GM21367 (cell line): ENCODE measurements at regions not wholly inside any gene's neighbourhood (a gene's known extent, or its start where the extent isn't known, plus 50 kb on each side); places are given as distances from the start of the nearest gene placed in this dataset.
"Not testable (repeated sequence)": the region's sequence is repeated elsewhere in the genome, so short reads cannot be mapped to it uniquely, and the experiment has no call there.

Source experiments
- ATAC-seq: cut with Tn5 transposase; IDR thresholded peaks from one replicate; pipeline ENCODE4 v1.9.1; 2021; ENCODE audit not compliant: unreplicated experiment

DNA sequence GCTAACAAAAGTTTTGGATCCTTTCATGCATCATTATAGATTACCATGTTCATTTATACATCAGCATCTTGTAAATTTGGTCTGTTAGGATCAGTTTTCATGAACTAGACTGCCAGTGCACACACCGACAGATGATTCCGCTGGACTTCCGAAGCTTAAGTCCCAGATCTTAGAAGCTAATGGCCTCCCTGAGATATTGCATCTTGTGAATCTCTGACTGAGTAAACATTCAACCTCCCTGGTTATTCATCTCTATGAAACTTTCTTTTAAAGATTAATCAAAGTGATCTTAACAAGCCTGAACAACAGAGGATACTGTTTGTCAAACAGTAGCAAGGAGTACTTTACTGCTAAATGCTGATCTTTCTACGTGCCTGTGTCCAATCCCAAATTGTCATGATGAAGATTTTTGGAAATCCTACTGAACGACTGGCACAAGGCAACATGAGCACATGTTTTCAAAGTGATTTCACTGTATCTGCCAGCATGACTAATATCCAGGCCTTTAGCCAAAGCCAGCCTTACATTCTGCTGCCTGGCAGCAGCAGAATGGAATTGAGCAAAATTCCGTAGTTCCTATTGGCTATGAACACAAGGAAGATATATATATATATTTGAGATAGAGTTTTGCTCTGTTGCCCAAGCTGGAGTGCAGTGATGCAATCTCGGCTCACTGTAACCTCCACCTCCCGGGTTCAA lies 91.3 kb upstream of the ANK3 start:
- ATAC-seq, result no peak

GRCh38 chr10:60479305-60480020 lies 89.8 kb upstream of the ANK3 start:
- no peak for ATAC-seq

GRCh38 chr10:60476451-60476850 lies 86.8 kb upstream of the ANK3 start:
- no peak for ATAC-seq

DNA sequence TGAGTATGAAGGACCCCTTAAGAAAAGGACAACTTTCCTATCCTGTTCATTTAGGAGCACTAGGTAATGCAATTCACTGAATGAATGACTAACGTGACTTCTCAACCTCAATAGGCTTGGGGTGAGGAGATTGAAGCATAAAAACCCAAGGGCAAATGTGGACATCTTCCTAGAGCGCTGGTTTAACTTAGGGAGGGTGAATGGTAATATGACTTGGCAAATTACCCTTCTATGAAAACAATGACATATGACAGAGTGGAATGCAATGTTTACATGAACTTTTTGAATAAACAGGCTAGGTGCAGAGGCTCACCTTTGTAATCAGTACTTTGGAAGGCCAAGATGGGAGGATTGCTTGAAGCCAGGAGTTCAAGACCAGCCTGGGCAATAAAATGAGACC lies 83.9 kb upstream of the ANK3 start:
- no peak for ATAC-seq

GRCh38 chr10:60470091-60470490 lies 80.4 kb upstream of the ANK3 start:
- ATAC-seq, result no peak

GRCh38 chr10:60469147-60469546 lies 79.5 kb upstream of the ANK3 start:
- ATAC-seq, result not testable (repeated sequence)

- no peak for ATAC-seq
These were observed 77.5 kb upstream of the ANK3 start for GRCh38 chr10:60467202-60467546.

DNA sequence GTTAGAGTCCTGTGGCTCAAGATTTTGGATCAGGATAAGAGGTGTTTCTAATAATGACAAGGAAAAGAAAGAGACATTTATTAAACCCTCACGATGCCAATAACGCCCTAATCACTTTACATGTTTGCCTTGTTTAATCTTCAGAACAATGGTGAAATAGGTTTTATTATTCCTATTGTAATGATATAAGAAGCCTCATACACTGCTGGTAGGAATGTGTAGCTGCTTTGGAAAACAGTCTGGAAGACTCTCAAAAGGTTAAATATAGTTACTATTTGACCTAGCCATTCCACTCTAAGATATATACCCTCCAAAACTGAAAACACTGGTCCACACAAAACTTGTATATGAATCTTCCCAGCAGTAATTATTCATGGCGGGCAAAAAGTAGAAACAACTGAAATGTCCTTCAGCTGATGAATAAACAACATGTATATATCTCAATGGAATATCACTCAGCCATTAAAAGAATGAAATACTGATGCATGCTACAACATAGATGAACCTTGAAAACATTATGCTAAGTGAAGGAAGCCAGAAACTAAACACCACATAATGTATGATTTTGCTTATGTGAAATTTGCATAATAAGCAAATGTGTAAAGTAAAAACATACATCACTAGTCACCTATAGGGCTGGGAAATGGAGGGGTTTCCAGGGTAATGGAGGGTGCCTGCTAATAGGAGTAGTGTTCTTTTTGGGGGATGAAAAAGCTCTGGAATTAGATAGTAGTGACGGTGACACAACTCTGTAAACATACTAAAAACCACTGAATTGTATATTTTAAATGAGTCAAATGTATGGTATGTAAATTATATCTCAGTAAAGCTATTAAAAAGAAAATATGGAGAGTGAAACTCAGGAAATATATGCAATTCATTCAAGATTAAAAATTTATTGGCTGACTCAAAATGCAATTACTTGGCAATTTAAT lies 76.9 kb upstream of the ANK3 start:
- no peak for ATAC-seq

- no peak for ATAC-seq
These were observed 76.1 kb upstream of the ANK3 start for GRCh38 chr10:60465801-60466200.

DNA sequence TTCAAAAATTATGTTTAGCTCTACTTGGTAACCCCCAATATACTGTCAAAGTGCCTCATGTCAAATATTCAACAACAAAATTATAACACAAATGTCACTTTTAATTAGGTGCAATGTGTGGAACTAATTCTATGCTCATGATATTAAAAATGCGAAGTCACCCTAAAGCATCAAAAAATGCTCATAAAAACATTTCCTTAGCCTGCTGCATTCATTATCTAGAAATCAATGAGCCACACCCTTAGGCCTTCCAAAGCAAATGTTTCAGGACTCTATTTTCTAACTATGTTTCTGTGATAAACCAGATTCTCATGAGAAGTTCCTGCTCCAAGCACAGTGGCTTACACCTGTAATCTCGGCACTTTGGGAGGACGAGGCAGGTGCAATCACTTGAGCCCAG lies 75.0 kb upstream of the ANK3 start:
- ATAC-seq, result no peak

GRCh38 chr10:60463746-60464145 lies 74.1 kb upstream of the ANK3 start:
- ATAC-seq, result no peak

- ATAC-seq, result no peak
These were observed 72.0 kb upstream of the ANK3 start for GRCh38 chr10:60461688-60462087.

- no peak for ATAC-seq
These were observed 70.2 kb upstream of the ANK3 start for GRCh38 chr10:60459701-60460457.

GRCh38 chr10:60456053-60456452 lies 66.4 kb upstream of the ANK3 start:
- ATAC-seq, result no peak

GRCh38 chr10:60454336-60454735 lies 64.7 kb upstream of the ANK3 start:
- no peak for ATAC-seq

- no peak for ATAC-seq
These were observed 63.4 kb upstream of the ANK3 start for GRCh38 chr10:60453036-60453435.

DNA sequence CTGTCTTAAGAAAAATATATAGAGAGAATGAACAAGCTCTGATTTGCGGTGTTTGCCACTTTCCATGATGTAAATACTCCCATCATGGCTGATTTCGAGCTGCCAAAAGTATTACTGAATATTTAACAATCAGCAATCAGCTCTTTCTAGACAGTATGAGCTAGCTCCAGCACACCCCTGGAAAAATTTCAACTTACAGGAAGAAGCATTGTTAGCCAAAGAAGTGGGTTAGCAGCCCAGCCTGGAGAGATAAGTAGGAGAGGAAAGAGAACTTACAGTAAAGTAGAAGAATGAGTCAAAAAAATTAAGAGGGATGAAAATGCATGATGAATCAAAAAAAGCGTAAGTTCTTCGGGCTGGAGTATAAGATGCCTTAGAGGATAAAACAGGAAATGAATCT lies 60.6 kb upstream of the ANK3 start:
- no peak for ATAC-seq

DNA sequence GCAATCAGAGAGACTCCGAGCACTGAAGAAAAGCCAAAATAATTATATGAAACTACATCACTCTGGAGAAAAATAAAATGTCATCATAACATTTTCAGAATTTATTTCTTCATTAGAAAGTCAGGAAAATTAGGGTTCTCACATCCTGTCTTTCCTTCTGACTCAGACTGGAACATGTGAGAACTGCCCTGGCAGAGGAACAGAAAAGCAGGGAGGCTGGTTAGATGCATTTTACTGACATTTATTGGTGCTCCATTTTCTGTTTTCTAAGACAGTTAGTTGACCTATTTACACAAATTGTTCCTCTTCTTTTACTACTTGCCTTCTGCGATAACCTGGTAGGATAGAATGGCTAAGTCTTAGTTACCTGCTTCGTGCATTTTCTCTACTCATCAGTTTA lies 58.6 kb upstream of the ANK3 start:
- ATAC-seq, result no peak

DNA sequence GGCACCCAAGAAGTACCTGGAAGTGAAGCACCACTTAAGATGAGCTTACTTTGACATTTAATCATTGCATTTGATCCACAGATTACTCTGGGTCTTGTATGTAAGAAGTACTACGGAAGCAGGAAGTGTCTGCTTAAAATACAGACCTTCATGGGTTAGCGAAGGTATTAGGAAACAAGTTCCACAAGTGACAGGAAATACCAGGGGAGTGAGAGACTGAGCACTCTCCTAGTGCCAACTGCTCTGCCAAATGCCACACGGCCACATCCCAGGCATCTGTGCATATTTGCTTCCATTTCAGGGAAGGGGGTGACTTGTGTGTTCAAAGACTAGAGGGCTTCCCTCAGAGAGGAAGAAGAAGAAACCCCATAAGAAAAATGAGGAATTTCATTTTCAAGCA lies 57.2 kb upstream of the ANK3 start:
- no peak for ATAC-seq

DNA sequence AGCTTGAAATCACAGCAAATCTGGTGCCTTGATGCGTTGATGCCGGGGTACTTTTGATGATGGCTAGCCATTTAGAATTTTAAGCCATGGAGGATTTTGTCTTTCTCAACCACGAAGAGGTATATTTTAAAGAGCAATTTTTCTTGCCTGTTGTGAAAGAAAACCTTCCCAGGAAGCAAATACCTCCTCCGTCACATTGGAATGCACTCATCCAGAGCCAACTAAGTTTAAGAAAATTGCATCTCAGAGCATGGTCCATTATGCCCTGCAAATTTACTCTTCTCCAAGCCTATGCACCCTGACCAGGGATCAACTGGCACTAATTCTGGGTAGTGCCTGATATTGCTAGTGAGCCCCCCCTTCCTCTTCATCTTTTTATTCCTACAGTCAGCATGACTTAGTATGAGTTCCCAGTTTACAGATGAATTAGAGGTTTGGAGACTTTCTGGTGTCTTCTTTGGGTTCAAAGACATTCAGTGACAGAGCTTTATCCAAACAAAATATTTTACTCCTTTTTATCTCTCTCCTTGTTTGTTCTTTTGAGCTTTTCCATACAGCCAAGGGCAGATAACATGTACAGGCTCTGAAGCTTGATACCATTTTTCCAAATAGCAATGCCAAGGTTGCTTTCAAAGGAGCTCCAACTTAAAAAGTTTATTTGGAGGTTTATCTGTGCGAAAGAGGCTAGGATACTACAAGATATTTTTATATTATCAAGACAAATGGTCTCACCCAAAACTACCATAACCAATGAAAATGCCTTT lies 56.6 kb upstream of the ANK3 start:
- no peak for ATAC-seq
